IPS-20b (cell line): ENCODE measurements at regions not wholly inside any gene's neighbourhood (a gene's known extent, or its start where the extent isn't known, plus 50 kb on each side); places are given as distances from the start of the nearest gene placed in this dataset.
"Not testable (repeated sequence)": the region's sequence is repeated elsewhere in the genome, so short reads cannot be mapped to it uniquely, and the experiment has no call there.

Experiments
- H3K27ac ChIP-seq: one replicate; pipeline ENCODE4 v1.5.1; 2013; ENCODE audit warnings: low read length
- H3K27me3 ChIP-seq: 2 replicates; pipeline ENCODE4 v1.6.1; 2013; ENCODE audit warnings: mild to moderate bottlenecking, low read length, inconsistent platforms; ENCODE audit not compliant: insufficient read depth
- H3K36me3 ChIP-seq: 2 replicates; pipeline ENCODE4 v1.6.1; 2013; ENCODE audit warnings: low read depth, mild to moderate bottlenecking, inconsistent platforms, low read length, moderate library complexity; ENCODE audit not compliant: insufficient read depth
- H3K4me1 ChIP-seq: 2 replicates; pipeline ENCODE4 v1.6.1; 2013; ENCODE audit warnings: mild to moderate bottlenecking, control low read depth, inconsistent platforms, low read length, moderate library complexity; ENCODE audit not compliant: insufficient read depth
- H3K4me3 ChIP-seq: 2 replicates; pipeline ENCODE4 v1.5.1; 2013; ENCODE audit warnings: mild to moderate bottlenecking, low read length, inconsistent platforms
- H3K9ac ChIP-seq: 2 replicates; pipeline ENCODE4 v1.6.1; 2013; ENCODE audit warnings: low read depth, mild to moderate bottlenecking, inconsistent platforms, low read length, moderate library complexity
- H3K9me3 ChIP-seq: 2 replicates; pipeline ENCODE4 v1.6.1; 2013; ENCODE audit warnings: mild to moderate bottlenecking, low read depth, low read length, inconsistent platforms; ENCODE audit not compliant: insufficient read depth

- Histone ChIP-seq H3K4me3 (no peak overlapping the region), H3K27ac (no peak overlapping the region), H3K9ac (no peak overlapping the region), H3K27me3 (no peaks in the 10 kb centered on the region), H3K36me3 (no peaks in the 10 kb centered on the region), H3K4me1 (no peaks in the 10 kb centered on the region), H3K9me3 (no peaks in the 10 kb centered on the region)
Measured at GRCh38 chr10:85318809-85319807, 990.7 kb downstream of the CCSER2 start.

GRCh38 chr10:85319826-85320225 is 991.4 kb downstream of the CCSER2 start:
- H3K36me3 ChIP-seq, result no peaks in the 10 kb centered on the region
- H3K9me3 ChIP-seq, result no peaks in the 10 kb centered on the region
- H3K27me3 ChIP-seq, result no peaks in the 10 kb centered on the region
- H3K4me3 ChIP-seq, result no peak overlapping the region
- no peak overlapping the region for H3K9ac ChIP-seq
- H3K27ac ChIP-seq, result no peak overlapping the region
- H3K4me1 ChIP-seq, result no peaks in the 10 kb centered on the region

- no peak overlapping the region for H3K27ac ChIP-seq
- no peak overlapping the region for H3K9ac ChIP-seq
- H3K4me1 ChIP-seq, result no peaks in the 10 kb centered on the region
- H3K27me3 ChIP-seq, result no peaks in the 10 kb centered on the region
- no peaks in the 10 kb centered on the region for H3K9me3 ChIP-seq
- no peak overlapping the region for H3K4me3 ChIP-seq
- no peaks in the 10 kb centered on the region for H3K36me3 ChIP-seq
Measured at GRCh38 chr10:85333594-85333993, 1005.2 kb downstream of the CCSER2 start.

GRCh38 chr10:85362401-85362800 is 1004.2 kb downstream of the GRID1 start:
- H3K4me1 ChIP-seq, result no peaks in the 10 kb centered on the region
- no peak overlapping the region for H3K27ac ChIP-seq
- no peaks in the 10 kb centered on the region for H3K9me3 ChIP-seq
- no peak overlapping the region for H3K4me3 ChIP-seq
- no peaks in the 10 kb centered on the region for H3K36me3 ChIP-seq
- no peak overlapping the region for H3K9ac ChIP-seq
- H3K27me3 ChIP-seq, result no peaks in the 10 kb centered on the region

GRCh38 chr10:85377029-85377806 is 989.4 kb downstream of the GRID1 start:
- Histone ChIP-seq H3K36me3 (no peaks in the 10 kb centered on the region), H3K9me3 (no peaks in the 10 kb centered on the region), H3K4me1 (no peaks in the 10 kb centered on the region), H3K9ac (no peak overlapping the region), H3K27me3 (no peaks in the 10 kb centered on the region), H3K4me3 (no peak overlapping the region), H3K27ac (no peak overlapping the region)

GRCh38 chr10:85379338-85379737 is 987.3 kb downstream of the GRID1 start:
- Histone ChIP-seq H3K36me3 (no peaks in the 10 kb centered on the region), H3K27ac (no peak overlapping the region), H3K4me3 (no peak overlapping the region), H3K27me3 (no peaks in the 10 kb centered on the region), H3K9ac (no peak overlapping the region), H3K9me3 (no peaks in the 10 kb centered on the region), H3K4me1 (no peaks in the 10 kb centered on the region)

GRCh38 chr10:85400981-85401695 is 965.5 kb downstream of the GRID1 start:
- H3K9me3 ChIP-seq, result no peaks in the 10 kb centered on the region
- no peaks in the 10 kb centered on the region for H3K27me3 ChIP-seq
- no peaks in the 10 kb centered on the region for H3K4me1 ChIP-seq
- no peak overlapping the region for H3K4me3 ChIP-seq
- no peaks in the 10 kb centered on the region for H3K36me3 ChIP-seq
- no peak overlapping the region for H3K27ac ChIP-seq
- no peak overlapping the region for H3K9ac ChIP-seq

- Histone ChIP-seq H3K9me3 (no peaks in the 10 kb centered on the region), H3K4me1 (no peaks in the 10 kb centered on the region; the same call in 1 of the 2 replicates), H3K27ac (no peak overlapping the region), H3K27me3 (no peaks in the 10 kb centered on the region), H3K9ac (no peak overlapping the region), H3K36me3 (no peaks in the 10 kb centered on the region), H3K4me3 (no peak overlapping the region)
Measured at GRCh38 chr10:85402541-85402940, 964.1 kb downstream of the GRID1 start.

- no peaks in the 10 kb centered on the region for H3K36me3 ChIP-seq
Measured at GRCh38 chr10:85407088-85407487, 959.5 kb downstream of the GRID1 start.

GRCh38 chr10:85408388-85408787 is 958.2 kb downstream of the GRID1 start:
- H3K9ac ChIP-seq, result no peak overlapping the region
- no peak overlapping the region for H3K27ac ChIP-seq
- no peaks in the 10 kb centered on the region; the same call in 1 of the 2 replicates for H3K9me3 ChIP-seq

More at GRCh38 chr10:85407088-85407487, 959.5 kb downstream of the GRID1 start:
- H3K9ac ChIP-seq, result no peak overlapping the region
- no peaks in the 10 kb centered on the region for H3K27me3 ChIP-seq
- no peak overlapping the region for H3K27ac ChIP-seq
- H3K4me3 ChIP-seq, result no peak overlapping the region
- no peaks in the 10 kb centered on the region; the same call in 1 of the 2 replicates for H3K4me1 ChIP-seq
- H3K9me3 ChIP-seq, result no peaks in the 10 kb centered on the region; the same call in 1 of the 2 replicates

GRCh38 chr10:85410586-85410985 is 956.0 kb downstream of the GRID1 start:
- H3K4me1 ChIP-seq, H3K27ac ChIP-seq, H3K36me3 ChIP-seq, H3K9ac ChIP-seq, H3K9me3 ChIP-seq, H3K27me3 ChIP-seq, H3K4me3 ChIP-seq: not testable (repeated sequence)

More at GRCh38 chr10:85408388-85408787, 958.2 kb downstream of the GRID1 start:
- H3K27me3 ChIP-seq, result no peaks in the 10 kb centered on the region
- H3K4me3 ChIP-seq, result no peak overlapping the region
- no peaks in the 10 kb centered on the region; the same call in 1 of the 2 replicates for H3K4me1 ChIP-seq
- no peaks in the 10 kb centered on the region for H3K36me3 ChIP-seq
